Stimulated activated CD4-positive, alpha-beta T cell treated with anti-CD3 and anti-CD28 coated beads, TNF-alpha, amount 100 ng/mL, for 4 hours (primary cell): ENCODE measurements at regions not wholly inside any gene's neighbourhood (a gene's known extent, or its start where the extent isn't known, plus 50 kb on each side); places are given as distances from the start of the nearest gene placed in this dataset.
"Not testable (repeated sequence)": the region's sequence is repeated elsewhere in the genome, so short reads cannot be mapped to it uniquely, and the experiment has no call there.

Experiments used
- DNase-seq, 3 experiments: peaks; one replicate each; pipeline ENCODE4 v3.0.0-alpha.2; 2020; ENCODE audit warnings: low read depth in 3 of 3

DNA sequence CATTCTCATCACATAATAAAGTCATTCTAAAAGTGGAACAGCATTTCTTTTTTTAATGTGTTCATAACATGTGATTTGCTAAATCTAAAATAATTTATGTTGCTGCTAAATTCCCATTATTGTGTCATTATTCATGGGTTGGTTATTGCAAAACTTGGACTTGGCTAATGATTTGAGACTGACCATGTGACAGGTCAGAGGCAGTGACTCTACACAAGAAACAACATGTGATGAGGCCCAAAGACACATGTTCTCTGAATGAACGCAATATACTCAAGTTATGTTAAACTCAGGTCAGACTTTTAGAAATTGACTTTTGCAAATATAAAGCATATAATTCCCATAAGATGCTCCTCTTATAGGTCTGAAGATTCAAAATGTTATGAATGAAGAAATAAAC is 566.1 kb downstream of the TBL1XR1 start:
- no peak for DNase-seq

DNA sequence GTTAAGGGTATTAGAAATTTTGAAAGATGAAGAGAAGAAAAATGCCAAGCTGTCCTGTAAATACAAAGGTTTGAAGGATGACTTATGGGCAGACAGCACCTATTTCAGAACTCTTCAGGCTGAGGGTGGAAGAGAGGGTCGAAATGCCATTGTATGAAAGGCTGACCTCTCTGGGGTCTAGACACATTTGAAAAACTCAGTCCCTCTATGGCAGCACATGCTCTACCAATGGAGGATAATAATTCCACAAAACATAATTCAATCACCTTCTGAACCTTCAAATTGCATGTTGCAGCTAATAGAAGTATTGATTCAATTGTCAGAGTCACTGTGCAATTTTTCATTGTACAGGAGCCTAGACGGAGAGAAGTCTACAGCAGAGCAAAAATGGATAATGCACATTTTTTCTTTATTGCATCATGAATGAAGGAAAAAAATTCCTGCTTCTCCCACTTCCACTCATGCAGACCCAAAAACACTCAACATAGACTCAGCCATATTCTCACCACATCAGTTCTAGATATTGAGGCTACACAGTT is 569.1 kb downstream of the TBL1XR1 start:
- no peak for DNase-seq

DNA sequence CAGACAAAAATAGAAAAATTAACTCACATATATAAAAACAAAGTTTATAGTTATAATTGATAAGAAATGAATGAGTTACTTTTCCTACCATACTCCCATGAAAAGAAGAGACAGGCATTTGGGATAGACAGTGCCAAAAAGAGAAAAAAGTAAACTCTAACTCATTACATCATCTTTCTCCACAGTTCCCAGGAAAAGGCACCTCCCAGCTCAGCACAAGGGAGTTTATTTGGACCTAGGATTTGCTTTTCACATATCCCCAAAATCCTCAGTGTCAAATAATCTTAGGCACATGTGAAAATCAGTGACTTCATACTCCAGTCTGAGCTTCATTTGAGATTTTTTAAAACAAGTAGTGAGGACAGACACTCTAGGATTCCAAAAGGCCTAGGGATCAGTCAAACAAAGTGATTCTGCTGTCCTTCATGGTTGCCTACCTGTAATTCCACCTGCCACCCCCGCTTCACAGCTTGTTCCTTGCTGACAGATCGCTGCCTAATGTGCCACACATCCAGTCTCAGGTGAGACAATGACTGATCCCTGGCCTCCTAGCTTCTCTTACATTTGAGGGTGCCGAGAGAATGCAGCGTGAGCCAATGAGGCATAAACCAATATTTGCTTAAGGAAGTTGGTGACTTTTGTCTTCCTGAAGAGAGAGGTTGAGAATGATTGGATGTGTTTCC is 573.7 kb downstream of the TBL1XR1 start:
- no peak for DNase-seq

DNA sequence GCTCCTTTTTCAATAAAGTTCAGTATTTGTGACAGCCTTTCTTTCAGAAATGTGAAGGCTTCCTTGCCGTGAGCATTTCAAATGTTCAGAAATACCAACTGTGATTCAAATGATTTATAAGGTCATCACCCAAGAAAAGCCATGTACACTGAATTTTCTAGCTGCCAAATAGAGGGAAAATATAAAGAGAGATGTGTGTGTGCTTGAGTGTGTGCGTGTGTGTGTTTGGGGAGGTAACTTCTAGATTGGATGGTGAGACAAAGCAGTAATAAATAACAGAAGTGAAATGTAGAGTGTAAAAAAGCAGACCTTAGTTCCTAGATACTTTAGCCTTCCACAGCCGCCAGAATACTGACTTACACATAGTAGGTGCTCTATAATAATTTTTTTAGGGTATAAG is 577.4 kb downstream of the TBL1XR1 start:
- DNase-seq: no peak

DNA sequence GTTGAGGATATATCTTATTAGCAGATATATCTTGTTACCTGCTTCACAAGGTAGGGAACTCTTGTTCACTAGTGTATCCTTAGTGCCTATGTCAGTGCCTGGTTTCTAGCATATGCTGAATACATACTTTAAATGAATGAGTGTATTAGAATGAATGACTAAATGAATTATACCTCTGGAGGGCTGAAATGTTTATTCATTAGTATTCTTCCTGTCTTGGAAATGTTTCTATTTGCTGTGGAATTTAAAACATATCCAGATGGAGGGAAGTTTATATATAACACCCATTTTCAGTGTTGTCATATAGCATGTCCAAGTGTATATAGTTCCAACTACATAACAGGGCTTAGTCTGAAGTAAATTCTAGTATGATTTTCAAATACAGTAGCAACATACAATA is 581.5 kb downstream of the TBL1XR1 start:
- DNase-seq: no peak

DNA sequence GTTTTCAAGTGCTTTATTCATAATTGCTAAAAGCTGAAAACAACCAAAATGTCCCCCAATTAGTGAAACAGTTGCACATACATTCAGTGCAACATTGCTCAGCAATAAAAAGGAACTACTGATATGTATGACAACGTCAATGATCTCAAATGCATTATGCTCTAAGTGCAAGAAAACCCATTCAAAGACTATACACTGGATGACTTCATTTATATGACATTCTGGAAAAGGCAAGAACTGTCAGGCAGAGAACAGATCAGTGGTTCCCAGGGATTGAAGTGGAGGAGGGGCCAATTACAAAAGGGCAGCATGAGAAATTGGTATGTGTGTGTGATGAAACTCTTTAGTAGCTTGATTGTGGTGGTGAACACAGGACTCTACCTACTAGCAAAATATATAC is 585.6 kb downstream of the TBL1XR1 start:
- DNase-seq: no peak

DNA sequence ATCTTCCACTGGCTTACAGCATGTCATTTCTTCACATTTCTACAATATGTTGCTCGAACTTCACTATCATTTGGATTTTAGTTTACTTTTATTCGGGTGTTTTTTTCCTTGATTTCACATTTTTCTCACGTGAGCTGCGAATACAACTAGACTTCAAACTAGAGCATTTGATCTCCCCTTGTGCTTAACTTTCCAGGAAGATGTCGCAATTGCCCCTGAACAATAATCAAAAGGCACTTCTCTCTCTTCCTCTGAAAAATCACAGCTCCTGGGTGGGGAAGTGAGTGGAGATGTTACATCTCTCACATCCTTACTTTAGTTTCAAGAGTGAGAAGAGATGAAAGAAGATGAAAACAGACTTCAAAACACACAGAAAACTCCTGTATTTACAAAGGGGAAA is 587.9 kb downstream of the TBL1XR1 start:
- no peak for DNase-seq

DNA sequence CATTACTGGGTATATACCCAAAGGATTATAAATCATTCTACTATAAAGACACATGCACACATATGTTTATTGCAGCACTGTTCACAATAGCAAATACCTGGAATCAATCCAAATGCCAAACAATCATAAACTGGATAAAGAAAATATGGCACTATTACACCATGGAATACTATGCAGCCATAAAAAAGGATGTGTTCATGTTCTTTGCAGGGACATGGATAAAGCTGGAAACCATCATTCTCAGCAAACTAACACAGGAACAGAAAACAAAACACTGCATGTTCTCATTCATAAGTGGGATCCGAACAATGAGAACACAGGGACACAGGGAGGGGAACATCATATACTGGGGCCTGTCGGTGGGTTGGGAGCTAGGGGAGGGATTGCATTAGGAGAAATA is 591.7 kb downstream of the TBL1XR1 start:
- not testable (repeated sequence) for DNase-seq

DNA sequence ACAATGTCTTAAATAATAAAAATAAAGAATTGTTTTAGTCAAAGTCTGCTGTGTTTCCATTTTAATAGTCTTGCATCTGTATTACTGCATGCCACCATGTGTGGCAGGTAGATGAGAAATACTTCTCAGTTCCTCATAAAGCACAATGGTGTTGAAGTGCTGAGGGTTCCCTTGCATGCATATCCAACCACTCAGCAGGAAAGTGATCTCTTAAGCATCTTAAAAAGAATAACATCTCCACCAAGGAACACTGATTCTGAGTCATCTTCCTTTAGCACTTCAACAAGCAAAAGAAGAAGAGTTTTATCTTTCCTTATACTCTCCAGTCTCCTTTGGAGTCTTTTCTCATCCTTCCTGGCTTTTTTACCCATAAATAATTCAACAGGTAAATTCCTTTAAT is 602.0 kb downstream of the TBL1XR1 start:
- DNase-seq: no peak

DNA sequence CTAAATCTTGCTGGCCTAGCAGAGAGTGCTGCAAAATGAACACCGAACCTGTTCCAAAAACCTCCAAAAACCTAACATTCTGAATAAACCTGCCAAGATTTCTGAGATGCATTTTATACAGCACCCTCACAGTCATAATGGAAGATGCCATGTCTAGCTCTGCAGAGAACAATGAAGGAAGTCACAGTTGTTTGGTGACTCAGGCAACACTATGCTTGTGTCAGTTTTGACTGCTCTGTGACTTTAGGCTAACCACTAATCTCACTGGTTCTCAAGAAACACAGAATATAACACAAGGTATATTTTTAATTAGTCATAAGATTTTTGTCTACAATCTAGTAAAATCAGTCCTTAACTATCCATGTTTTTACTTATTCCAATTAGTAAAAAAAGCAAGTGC is 606.6 kb downstream of the TBL1XR1 start:
- DNase-seq: no peak

DNA sequence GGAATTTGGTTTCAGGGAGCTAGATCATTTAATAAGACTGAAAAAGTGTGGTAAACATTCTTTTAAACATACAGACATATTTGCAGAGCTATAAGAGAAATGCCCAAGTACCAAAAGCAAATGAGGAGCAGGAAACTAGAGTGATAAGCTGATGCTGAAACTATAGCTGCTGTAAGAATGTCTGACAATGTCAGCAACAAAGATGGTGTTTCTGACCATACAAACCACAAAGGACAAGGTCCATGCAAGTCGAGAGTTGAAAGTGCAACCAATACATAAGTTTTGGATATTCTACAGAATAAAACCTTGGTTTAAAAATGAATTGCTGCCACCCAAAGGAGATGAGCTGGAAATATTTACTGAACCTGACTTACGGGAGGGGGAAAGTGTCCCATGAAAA is 610.2 kb downstream of the TBL1XR1 start:
- no peak for DNase-seq

DNA sequence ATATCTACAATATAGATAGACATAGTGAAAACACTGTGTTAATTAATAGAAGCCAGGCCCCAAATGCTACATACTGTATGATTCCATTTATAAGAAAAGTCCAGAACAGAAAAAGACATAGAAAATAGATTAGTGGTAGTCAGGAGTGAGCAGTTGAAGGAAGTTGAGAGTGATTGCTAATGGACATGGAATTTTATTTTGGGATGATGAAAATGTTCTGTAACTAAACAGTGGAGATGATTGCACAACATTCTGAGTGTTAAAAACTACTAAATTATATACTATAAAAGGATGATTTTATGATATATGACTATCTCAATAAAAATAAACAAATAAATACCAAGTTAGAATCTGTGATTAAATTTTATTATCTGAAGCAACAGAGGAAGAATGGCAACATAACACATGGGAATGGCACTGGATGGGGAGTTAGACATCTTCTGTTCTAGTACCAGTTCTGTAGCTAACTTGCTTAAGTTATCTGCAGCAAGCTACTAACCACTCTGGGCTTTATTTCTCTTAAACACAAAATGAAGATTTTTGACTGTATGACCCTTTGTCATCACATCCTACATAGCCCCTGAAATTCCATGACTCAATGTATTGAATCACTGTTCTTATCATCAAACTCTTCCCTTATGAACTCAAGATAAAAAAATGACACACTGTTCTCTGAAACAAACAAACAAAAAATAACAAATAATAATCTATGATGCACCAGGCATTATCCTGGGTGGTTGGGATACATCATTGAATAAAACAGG is 612.7 kb downstream of the TBL1XR1 start:
- DNase-seq: no peak

DNA sequence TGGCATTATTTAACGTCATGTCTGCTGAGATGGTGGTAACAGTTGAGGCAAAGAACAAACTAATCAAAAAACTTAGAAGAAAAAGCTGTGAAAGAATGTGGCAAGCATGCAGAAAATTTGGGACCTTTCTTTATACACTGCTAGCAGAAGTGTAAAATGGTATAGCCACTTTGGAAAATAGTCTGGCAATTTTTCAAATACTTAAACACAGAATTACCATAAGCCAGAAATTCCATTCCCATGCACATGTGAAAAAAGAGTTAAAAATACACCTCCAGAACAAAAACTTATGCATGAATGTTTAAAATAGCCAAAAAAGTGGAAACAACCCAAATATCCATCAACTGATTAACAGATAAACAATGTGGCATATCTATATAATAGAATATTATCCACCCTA is 613.3 kb downstream of the TBL1XR1 start:
- DNase-seq: no peak

DNA sequence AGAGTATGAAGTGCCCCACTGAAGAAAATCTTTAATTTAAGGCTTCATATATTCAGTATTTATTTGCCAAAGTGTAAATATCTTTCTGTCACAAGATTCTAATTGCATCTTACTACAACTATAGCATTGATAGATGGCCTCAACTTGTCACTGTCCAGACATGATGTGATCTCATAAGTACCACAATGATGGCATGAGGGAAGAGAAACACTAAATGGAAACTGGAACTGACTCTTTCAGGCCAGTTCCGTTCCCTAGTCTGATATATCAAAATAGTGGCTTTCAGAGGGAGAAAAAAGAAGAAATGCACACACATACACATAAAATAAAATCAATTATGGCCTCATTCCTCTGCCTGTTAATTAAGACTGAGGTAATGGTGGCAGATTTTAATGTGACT is 615.7 kb downstream of the TBL1XR1 start:
- DNase-seq: no peak

DNA sequence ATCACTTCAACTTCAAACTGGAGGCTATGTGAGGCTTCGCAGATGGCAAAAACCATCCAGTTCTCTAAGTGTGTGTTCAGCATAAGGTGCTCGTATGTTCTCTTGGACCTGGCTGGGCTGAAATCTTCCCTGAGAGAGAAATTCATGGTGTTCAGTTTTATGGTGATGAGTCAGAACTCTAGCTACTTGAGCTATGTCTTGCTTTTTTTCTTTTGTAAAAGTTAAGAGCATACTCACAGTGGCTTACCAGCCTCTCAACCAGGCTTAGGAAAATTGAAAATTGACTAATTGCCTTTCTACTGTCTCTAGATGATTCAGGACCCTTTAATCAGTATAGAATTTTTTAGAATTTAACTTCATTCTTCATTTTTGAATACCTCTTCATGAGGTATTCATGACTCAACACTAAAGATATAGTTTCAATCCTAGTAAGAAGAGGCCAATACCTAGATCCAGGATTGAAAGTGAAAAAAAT is 617.5 kb downstream of the TBL1XR1 start:
- no peak for DNase-seq

DNA sequence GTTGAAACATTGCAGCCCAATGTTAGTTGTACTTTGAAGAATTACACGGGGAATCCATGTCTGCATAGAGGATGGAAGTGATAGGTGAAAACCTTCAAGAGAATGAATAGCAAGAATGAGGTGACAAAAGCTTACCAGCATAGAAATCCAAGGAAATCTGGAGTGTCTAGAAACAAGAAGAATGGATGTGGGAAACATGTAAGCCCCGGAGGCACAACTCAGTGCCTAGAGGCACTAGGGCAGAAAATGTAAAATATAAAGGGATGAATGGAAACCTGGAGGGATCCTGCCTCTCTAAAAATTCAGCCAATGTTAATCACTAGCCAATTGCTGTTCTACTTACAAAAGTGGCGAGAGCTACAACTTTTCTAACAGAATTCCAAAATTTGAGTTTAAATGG is 619.0 kb downstream of the TBL1XR1 start:
- no peak for DNase-seq

DNA sequence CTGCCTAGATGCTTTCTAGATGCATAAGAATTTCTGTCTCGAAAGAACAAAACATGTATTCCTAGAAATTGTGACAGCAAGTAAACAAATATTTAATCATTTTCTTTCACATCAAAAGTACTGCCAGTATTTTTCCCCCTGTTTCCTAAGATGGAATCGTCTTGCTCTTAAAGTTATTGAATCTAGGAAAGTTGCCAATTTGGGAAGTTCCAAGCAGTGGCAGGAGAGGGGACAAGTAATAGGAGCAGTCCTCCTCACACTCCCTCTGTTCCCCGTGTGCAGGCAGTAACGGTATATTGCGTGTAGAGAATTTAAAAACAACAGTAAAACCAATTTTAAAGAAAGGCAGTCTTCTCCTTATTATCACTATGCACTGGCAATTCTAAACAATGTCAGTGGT is 619.8 kb downstream of the TBL1XR1 start:
- no peak for DNase-seq

DNA sequence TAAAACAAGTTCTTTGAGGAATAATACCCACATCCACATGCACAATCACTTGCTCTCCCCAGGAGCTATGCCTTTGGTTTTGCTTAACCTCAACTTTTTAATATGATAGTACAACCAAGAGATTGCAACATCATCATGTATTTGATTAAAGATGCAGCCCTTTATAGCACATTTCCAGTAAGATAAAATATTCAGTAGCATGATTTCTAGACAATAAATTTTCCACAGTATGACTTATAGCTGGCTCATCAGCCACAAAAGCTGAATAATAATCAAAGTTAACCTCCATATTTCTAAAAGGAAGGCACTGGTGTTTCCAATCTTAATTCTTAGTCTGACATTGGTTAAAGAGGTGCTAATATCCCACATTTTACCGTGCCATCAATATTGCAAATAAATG is 622.5 kb downstream of the TBL1XR1 start:
- no peak for DNase-seq

DNA sequence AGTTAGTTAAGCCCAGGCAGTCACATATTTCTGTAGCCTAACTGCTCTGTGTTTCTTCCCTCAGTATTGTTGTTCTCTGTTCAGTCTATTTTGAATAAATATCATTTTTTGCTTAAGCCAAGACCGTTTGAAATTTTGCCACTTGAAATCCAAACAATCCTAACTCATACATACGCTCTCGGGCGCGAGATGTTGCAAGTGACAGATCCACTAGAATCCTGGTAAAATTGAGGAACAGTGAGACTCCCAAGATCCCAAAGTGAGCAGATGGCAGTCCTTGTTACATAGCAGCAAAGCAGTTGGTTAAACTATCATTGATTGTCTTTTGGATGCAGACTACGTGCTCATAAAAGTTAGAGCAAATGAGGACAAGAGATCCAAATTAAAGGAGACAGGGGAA is 625.4 kb downstream of the TBL1XR1 start:
- no peak for DNase-seq

DNA sequence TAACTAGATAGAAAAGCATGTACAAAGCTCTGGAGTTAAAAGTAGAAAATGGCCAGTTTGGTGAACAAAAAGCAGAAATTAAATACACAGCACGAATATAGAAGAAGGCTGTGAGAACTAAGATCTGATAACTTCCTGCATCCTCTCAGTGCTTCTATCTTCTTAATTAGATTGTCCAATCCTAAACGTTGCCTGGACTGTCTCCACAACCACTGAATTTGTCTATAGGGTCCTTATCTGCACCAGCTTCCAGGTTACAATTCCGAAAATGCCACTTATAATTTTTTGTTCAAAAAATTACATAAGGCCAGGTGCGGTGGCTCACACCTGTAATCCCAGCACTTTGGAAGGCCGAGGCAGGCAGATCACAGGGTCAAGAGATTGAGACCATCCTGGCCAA is 626.3 kb downstream of the TBL1XR1 start:
- DNase-seq: no peak

DNA sequence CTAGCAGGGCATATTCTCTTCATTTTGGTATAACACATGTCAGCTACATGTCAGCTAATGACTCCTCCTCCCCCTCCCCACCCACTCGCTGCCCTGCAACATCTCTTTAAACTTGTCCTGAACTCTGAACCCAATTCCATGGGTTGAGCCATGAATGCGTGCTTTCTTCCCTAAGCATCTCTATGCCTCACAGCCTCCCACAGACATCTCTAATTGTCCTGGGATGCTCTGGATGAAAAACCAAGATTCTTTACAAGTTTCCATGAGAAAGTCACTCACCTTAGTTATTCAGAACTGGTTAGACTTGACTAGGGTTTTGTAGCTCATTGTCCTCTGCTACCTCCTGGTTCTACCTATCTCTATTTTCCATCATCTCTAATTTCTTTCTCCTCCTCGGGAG is 629.1 kb downstream of the TBL1XR1 start:
- no peak for DNase-seq

DNA sequence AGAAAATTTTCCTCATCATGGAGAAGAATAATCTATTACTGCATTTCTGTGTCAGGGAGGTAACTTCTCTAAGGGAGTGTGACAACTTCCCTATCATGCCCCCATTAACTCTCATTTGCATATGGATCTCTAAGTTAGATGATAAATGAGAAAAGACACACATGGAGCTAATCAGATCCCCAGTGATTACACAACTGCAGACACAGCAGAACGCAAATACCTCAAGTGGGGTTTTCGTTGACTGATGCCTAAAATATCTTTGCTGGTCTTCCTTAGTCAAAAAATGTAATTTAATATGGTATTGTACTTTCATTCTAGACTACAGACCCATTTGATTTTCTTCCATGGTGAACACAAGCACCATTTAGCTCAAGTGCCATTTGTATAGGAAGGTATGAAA is 630.5 kb downstream of the TBL1XR1 start:
- no peak for DNase-seq

DNA sequence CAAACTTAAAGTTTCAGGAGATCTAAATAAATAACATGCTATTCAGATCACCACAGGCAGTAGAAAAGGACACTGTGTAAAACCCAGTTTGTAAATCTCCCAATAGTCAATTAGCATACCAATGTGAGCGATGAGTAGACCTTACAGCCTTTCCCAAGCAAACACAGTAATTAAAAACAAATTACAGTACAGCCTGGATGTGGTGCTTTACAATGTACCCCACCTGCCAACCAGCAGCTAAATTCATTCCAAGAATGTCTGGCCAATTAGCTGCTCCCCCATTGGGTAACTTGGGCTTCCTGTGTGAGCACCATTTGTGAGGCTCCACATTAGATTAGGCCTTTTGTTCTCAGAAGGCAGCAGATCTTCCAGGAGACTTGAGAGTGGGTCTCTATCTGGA is 635.0 kb downstream of the TBL1XR1 start:
- no peak for DNase-seq
